Activated CD4-positive, alpha-beta memory T cell treated with anti-CD3 and anti-CD28 coated beads for 36 hours (primary cell): ENCODE measurements at regions not wholly inside any gene's neighbourhood (a gene's known extent, or its start where the extent isn't known, plus 50 kb on each side); places are given as distances from the start of the nearest gene placed in this dataset.

Source experiments
- CTCF ChIA-PET: fragments of 350-600 bp; sonication (Branson Sonifier 250); formaldehyde crosslinking; loops from one replicate; lab custom pipeline; 2021; ENCODE audit warnings: antibody characterized with exemption, inconsistent platforms; lab: Charles Lee
- POLR2A ChIA-PET: fragments of 350-600 bp; sonication (Branson Sonifier 250); formaldehyde crosslinking; loops from one replicate; lab custom pipeline; 2021; ENCODE audit warnings: antibody characterized with exemption; lab: Charles Lee
- DNase-seq: peaks from one replicate; pipeline ENCODE4 v3.0.0-alpha.2; 2020
- H3K27ac Mint-ChIP-seq: one replicate; pipeline ENCODE4 v1.8.0; 2021; ENCODE audit warnings: mixed read lengths
- H3K27me3 Mint-ChIP-seq: one replicate; pipeline ENCODE4 v1.8.0; 2021; ENCODE audit warnings: mixed read lengths
- H3K36me3 Mint-ChIP-seq: one replicate; pipeline ENCODE4 v1.8.0; 2021; ENCODE audit warnings: mixed read lengths
- H3K4me1 Mint-ChIP-seq: one replicate; pipeline ENCODE4 v1.8.0; 2021; ENCODE audit warnings: low read depth, mixed read lengths
- H3K4me3 Mint-ChIP-seq: one replicate; pipeline ENCODE4 v1.8.0; 2021; ENCODE audit warnings: mild to moderate bottlenecking, mixed read lengths
- H3K9me3 Mint-ChIP-seq: one replicate; pipeline ENCODE4 v1.8.0; 2021; ENCODE audit warnings: mixed read lengths
- intact Hi-C: fragments of 100-400 bp; cut with micrococcal nuclease; formaldehyde crosslinking; loops from one replicate; pipeline ENCODE4 v1.15.1; 2023

DNA sequence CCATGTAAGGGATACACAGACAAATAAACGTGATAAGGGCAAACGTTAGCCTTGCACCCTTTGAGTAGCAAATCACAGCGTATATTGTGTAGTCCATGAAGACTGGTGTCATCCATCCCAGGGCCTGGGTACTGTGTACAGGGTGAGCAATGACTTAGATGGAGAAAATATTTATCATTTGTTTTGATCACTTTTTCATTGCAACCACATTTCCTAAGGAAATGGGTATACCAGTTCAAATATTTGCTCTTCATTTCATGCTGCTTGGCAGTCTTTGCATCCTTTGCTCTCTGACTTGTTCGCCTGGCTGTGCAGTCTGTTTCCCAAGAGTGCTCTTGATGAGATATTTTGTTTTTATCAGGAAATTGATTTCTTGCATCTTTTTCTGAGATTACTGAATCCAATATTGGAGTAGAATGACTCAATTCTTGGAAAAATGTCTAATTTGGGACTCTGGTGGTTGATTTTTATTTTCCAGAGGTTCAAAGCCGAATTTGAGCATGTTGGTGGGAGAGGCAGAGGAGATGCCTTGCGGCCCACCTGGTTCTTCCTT is 424.6 kb upstream of the SEMA6D start:
- DNase-seq: no peak
- Mint-ChIP-seq H3K36me3 (no peaks in the 10 kb centered on the region), H3K4me1 (no peaks in the 10 kb centered on the region), H3K4me3 (no peak overlapping the region), H3K9me3 (peaks cover 4% of the 10 kb centered on the region), H3K27ac (no peak overlapping the region), H3K27me3 (peaks cover 1% of the 10 kb centered on the region)
- ChIA-PET POLR2A (no interaction called here), CTCF (no interaction called here)
- intact Hi-C loops: no loop called here

DNA sequence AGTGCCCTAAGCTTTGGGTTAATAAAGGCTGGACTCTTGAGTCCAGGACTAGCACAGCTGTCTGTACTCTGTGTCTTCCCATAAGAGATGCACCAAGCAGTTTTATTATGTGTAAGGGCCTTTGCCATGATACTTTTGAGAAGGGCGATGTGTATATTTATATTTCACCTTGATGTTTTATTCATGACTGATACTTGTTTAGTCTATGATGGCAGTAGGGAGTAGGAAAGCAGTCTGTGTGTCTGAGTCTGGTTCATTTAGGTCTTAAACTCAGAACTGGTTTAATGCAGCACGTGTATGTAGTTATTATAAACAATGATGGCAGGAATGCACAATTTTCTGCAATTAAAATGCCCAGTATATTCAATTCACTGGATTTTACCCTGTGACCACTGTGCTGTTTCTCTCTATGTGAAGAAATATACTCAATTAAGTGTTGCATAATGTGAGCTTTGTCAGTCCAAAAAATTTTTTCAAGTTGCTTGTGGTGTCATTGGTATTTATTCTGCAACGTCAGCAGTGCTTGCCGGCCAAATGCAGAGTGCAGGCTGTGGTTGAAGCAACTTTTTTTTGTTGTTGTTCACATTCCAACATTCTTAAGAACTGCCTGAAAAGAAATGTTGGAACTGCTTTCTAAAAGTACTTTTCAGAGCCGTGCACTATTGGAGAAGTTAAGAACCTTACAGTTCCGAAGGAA is 423.7 kb upstream of the SEMA6D start:
- Mint-ChIP-seq H3K27me3 (no peaks in the 10 kb centered on the region), H3K9me3 (no peaks in the 10 kb centered on the region), H3K4me1 (no peaks in the 10 kb centered on the region), H3K36me3 (no peaks in the 10 kb centered on the region), H3K27ac (no peak overlapping the region), H3K4me3 (no peak overlapping the region)
- no peak for DNase-seq
- CTCF ChIA-PET: no interaction called here
- POLR2A ChIA-PET: no interaction called here
- intact Hi-C loops: no loop called here

DNA sequence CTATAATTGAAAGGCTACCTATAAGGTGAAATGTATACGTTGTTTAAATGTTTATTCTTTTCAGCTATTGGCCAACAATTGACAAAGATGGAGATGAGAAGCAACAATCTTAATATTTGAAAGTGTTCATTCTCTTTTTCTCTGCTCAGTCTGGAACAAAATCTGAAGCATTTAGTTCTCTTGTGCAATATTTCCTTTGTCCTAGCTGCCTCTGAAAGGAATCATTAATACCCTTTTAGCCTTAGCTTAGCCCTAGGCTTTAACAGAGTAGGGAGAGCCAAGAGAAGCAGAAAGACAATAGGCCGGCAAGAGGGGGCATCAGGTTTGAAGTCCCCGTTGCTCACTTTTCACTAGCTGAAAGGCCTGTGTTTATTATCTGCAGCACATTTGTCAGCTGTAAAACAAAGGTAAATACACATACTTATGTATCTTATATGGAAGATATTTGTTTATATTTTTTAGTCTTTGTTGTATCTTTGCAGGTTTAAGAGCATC is 422.5 kb upstream of the SEMA6D start:
- Mint-ChIP-seq H3K4me3 (no peak overlapping the region), H3K4me1 (no peaks in the 10 kb centered on the region), H3K27me3 (no peaks in the 10 kb centered on the region), H3K9me3 (no peaks in the 10 kb centered on the region), H3K27ac (no peak overlapping the region), H3K36me3 (no peaks in the 10 kb centered on the region)
- CTCF ChIA-PET: no interaction called here
- intact Hi-C loops: no loop called here
- DNase-seq: no peak
- POLR2A ChIA-PET: no interaction called here

DNA sequence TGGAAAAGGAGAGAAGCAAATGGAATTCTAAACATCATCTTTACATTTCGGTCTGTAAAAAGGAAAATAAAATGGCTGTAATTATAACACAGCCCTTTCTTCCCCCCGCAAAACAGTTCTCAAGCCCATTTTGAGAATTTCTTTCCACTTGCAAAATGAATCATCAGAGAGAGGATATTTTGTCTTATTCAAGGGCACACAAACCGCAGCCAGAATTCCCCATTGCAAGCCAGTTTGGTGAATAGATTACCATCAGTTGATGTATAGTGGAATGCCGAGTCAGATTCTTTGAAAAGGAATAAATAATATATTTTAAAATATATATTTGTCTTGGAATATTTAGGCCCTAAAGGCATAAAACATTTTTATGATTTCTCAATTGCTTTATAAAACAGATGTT is 420.4 kb upstream of the SEMA6D start:
- ChIA-PET POLR2A (no interaction called here), CTCF (no interaction called here)
- H3K27me3 Mint-ChIP-seq: no peaks in the 10 kb centered on the region
- H3K4me3 Mint-ChIP-seq: no peak overlapping the region
- peaks cover 2% of the 10 kb centered on the region for H3K9me3 Mint-ChIP-seq
- DNase-seq: no peak
- no peaks in the 10 kb centered on the region for H3K4me1 Mint-ChIP-seq
- H3K36me3 Mint-ChIP-seq: no peaks in the 10 kb centered on the region
- H3K27ac Mint-ChIP-seq: no peak overlapping the region
- intact Hi-C loops: no loop called here

DNA sequence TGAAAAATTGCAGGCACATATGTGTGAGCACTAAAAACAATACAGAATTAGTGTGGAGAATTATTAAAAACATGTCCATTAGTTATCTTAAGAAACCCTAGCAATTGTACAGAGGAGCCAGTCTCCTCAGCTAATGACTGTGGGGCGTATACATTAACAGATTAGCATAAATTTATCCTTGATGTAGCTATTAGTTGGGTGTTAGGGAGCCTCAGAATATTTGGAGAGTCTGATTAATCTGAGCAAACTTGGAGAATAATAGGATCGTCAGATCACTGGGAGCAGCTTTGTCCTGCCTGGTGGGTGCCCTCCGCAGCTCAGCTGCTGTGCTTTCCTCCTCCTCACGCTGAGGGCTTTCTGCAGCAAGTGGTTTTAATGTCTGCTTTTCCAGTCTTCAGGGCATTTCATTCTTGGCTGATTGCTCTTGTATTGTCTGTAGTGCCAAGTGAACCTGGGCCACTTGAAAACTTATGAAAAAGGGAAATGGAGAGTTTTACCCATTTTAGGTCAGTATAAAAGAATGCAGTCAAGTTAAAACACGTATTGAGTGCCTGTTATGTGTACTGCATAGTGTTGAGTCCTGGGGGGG is 417.4 kb upstream of the SEMA6D start:
- H3K36me3 Mint-ChIP-seq: no peaks in the 10 kb centered on the region
- H3K27ac Mint-ChIP-seq: no peak overlapping the region
- POLR2A ChIA-PET: no interaction called here
- CTCF ChIA-PET: no interaction called here
- no peaks in the 10 kb centered on the region for H3K4me1 Mint-ChIP-seq
- no peaks in the 10 kb centered on the region for H3K27me3 Mint-ChIP-seq
- DNase-seq: no peak
- no peak overlapping the region for H3K4me3 Mint-ChIP-seq
- H3K9me3 Mint-ChIP-seq: peaks cover 2% of the 10 kb centered on the region
- intact Hi-C loops: no loop called here

DNA sequence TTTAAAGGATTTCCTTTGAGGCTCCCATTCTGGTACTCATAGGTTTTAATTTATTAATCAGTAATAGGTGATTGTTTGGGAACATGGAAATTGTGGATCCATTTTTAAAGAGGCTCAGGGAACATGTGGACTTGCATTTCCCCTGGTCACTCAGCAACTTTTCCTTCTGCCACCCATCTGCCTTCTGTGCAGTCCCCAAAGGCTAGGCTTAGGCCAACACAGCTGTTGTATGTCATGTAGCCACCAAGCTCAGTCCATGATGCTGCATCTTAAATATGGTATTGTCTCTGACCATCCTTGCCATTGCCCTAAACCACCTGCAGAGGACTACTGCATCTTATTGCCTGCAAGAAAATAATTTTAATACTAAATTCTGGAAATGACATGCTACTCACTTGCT is 416.7 kb upstream of the SEMA6D start:
- Mint-ChIP-seq H3K9me3 (peaks cover 2% of the 10 kb centered on the region), H3K36me3 (no peaks in the 10 kb centered on the region)
- POLR2A ChIA-PET: no interaction called here

DNA sequence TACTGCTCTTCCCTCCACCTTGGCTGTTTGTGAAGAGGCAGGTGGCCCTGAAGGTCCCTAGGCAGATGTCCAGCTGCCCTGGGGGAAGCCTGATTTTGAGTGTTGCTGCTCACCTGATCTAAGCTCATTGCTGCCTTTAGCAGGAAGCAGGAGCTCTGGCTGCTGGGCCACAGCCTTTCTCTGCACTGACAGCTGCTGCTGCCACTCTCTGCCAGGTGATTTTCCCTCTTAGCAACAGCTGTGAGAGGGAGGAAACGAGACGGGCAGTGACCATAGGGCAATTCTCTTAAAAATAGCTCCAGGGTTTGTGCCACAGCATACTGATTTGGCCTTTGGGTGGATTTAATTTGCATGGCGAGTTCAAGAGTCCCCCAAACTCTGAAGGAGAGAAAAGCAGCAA is 415.8 kb upstream of the SEMA6D start:
- H3K27ac Mint-ChIP-seq: no peak overlapping the region

More for the DNA sequence above, 416.7 kb upstream of the SEMA6D start:
- intact Hi-C loops: no loop called here
- CTCF ChIA-PET: no interaction called here
- DNase-seq: no peak
- Mint-ChIP-seq H3K4me3 (no peak overlapping the region), H3K4me1 (no peaks in the 10 kb centered on the region), H3K27me3 (no peaks in the 10 kb centered on the region), H3K27ac (no peak overlapping the region)

DNA sequence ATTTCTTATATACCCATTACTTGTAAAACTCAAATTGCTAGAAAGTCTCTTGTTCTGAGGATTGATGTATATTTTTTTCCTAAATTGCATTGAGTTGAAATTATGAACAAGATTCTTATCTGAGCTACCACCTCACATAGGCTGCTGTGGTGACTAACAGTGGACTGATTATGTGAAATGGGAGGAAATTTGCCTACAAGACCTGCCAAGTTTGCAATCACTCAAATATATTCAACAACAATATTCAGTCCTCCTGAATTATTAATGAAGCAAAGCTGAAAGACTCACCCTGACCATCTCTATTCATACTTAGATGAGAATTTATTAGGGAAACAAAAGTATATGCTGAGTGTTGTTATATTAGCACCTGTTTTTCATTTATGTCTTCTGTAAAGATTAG is 412.6 kb upstream of the SEMA6D start:
- Mint-ChIP-seq H3K27me3 (no peaks in the 10 kb centered on the region), H3K4me3 (no peak overlapping the region), H3K36me3 (no peaks in the 10 kb centered on the region), H3K27ac (no peak overlapping the region), H3K4me1 (no peaks in the 10 kb centered on the region), H3K9me3 (peaks cover 2% of the 10 kb centered on the region)
- intact Hi-C loops: no loop called here
- ChIA-PET CTCF (no interaction called here), POLR2A (no interaction called here)
- no peak for DNase-seq

More for the DNA sequence above, 415.8 kb upstream of the SEMA6D start:
- Mint-ChIP-seq H3K27me3 (no peaks in the 10 kb centered on the region), H3K9me3 (peaks cover 2% of the 10 kb centered on the region), H3K4me1 (no peaks in the 10 kb centered on the region), H3K4me3 (no peak overlapping the region), H3K36me3 (no peaks in the 10 kb centered on the region)
- intact Hi-C loops: no loop called here
- POLR2A ChIA-PET: no interaction called here
- no peak for DNase-seq
- CTCF ChIA-PET: no interaction called here

DNA sequence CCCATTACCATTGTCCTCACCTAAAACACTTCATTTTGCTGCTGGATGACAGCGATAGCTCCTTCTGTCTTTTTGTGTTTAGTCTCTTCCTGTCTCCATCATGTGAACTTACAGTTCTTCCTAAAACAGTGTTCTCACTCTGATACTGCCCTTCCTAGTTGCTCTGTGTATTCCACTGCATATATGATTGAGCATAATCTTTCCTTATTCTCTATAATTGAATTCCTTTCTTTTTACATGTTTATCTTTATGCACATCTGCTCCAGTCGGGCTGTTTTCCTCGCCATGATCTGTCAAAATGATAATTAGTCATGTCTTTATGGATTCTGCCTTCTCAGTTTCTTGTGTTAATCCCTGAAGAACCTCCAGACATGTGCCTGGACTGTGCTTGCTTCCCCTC is 405.1 kb upstream of the SEMA6D start:
- Mint-ChIP-seq H3K36me3 (no peaks in the 10 kb centered on the region), H3K4me3 (no peak overlapping the region), H3K27ac (no peak overlapping the region), H3K27me3 (no peaks in the 10 kb centered on the region), H3K4me1 (no peaks in the 10 kb centered on the region), H3K9me3 (peaks cover 5% of the 10 kb centered on the region)
- ChIA-PET CTCF (no interaction called here), POLR2A (no interaction called here)
- intact Hi-C loops: no loop called here
- no peak for DNase-seq

DNA sequence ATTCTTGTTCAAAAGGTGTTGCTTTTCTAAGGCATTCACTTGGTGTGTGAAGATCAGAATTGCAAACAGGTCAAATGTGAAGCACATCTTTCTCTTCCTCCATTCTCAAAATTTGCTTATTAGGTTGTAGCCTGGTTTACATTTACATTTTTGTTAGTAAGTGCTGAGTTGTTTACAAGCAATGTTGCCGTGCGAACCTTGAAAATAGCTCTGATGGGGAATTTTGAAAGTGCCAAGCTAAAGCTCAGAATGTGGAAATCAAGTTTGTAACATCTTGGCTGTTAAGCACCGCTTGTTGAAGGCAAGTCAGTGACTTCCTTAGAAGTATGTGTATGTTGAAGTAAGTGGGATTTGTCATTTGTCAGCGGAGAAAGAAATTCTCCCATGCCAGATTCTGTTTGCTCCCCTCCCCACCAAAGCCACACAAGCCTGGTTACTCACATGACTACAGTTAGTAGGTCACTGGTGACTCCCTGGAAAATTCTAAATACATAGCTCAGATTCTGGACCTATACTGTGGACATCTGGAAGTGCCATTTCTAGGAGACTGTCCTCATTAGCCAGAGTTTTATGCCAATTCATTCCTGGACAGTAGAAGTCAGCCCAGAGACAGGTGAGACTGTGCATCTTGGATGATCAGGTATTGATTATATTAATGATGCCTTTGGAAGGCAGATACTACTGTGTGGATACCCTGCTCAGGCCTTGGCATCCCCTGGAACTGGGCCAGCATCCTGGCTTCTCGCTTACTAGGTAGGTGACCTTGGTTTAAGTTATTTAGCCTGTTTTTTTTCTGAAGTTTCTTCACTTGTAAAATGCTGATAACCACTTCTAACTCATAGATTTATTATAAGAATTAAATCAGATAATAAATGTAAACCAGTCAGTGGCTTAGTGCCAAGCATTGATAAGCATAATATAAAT is 390.6 kb upstream of the SEMA6D start:
- intact Hi-C loops: no loop called here
- H3K4me1 Mint-ChIP-seq: no peaks in the 10 kb centered on the region
- ChIA-PET CTCF (no interaction called here), POLR2A (no interaction called here)
- H3K9me3 Mint-ChIP-seq: peaks cover 2% of the 10 kb centered on the region
- no peaks in the 10 kb centered on the region for H3K27me3 Mint-ChIP-seq
- no peak overlapping the region for H3K27ac Mint-ChIP-seq
- no peaks in the 10 kb centered on the region for H3K36me3 Mint-ChIP-seq
- DNase-seq: no peak
- no peak overlapping the region for H3K4me3 Mint-ChIP-seq

DNA sequence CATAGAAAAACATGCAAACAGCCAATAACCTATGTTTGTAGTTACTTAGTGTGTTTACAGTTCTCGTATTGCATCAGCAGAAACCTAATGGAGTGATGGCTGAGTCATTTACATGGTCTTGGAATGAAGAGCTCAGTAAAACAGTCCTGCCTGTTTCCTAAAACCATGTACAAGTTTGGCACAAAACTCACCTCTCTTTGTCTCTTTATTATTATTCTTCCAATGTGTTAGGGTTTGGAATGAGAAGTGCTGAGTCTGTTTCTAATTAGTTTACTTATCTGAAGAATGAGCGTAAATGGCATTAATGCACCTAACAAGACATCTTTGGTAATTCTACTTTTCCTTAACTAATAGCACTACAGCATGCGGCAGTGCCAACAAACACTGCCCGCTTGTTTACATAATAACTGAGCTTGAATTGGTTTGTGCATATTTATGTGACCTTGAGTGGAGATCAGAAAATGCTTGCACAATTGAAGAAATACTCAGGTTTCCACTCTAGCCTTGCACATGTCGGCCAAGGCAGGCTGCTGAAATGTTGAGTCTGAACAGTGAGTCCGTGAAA is 385.4 kb upstream of the SEMA6D start:
- CTCF ChIA-PET: no interaction called here
- no peak for DNase-seq
- no peak overlapping the region for H3K4me3 Mint-ChIP-seq
- no peaks in the 10 kb centered on the region for H3K9me3 Mint-ChIP-seq
- intact Hi-C loops: no loop called here
- POLR2A ChIA-PET: no interaction called here
- H3K4me1 Mint-ChIP-seq: no peaks in the 10 kb centered on the region
- H3K27ac Mint-ChIP-seq: no peak overlapping the region
- no peaks in the 10 kb centered on the region for H3K36me3 Mint-ChIP-seq
- no peaks in the 10 kb centered on the region for H3K27me3 Mint-ChIP-seq

DNA sequence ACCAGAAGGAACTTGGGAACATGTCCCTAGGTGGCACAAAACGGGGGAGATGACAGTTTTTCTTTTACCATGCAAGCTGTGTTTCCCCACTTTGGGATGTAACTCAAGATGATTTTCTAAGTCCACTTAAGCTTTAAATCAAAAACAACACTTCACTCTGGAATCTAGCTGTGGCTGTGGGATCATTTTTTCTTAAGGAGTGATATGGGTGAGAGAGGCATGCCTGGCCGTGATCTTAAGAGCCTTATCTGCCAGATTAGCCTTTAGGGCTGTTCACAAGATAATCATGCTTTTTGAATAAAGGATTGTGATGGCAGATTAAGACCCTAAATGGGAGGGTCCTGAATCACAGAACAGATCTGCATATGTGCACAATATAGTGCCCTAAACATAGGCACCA is 384.8 kb upstream of the SEMA6D start:
- no peak for DNase-seq
- no peaks in the 10 kb centered on the region for H3K36me3 Mint-ChIP-seq
- H3K9me3 Mint-ChIP-seq: no peaks in the 10 kb centered on the region
- no peak overlapping the region for H3K4me3 Mint-ChIP-seq
- CTCF ChIA-PET: no interaction called here
- POLR2A ChIA-PET: no interaction called here
- no peak overlapping the region for H3K27ac Mint-ChIP-seq
- no peaks in the 10 kb centered on the region for H3K4me1 Mint-ChIP-seq
- intact Hi-C loops: no loop called here
- H3K27me3 Mint-ChIP-seq: no peaks in the 10 kb centered on the region
